ENCODE measurements at regions not wholly inside any gene's neighbourhood (a gene's known extent, or its start where the extent isn't known, plus 50 kb on each side); places are given as distances from the start of the nearest gene placed in this dataset.

GRCh38 chr18:59063300-59063906 is 76.3 kb upstream of the SEC11C start:
- TF ChIP-seq SMC3 (conservative IDR thresholded peaks at IDR 0.05; ENCODE audit: poor library complexity), result no peak
- TF ChIP-seq EP300 (conservative IDR thresholded peaks at IDR 0.05; ENCODE audit: poor library complexity, severe bottlenecking), result no peak
- TF ChIP-seq RAD21 (conservative IDR thresholded peaks at IDR 0.05), result no peak
- TF ChIP-seq MXI1 (conservative IDR thresholded peaks at IDR 0.05; ENCODE audit: poor library complexity, severe bottlenecking), result no peak
- no peak for TF ChIP-seq POLR2AphosphoS5 (IDR thresholded peaks at IDR 0.05)
- no peak for TF ChIP-seq TAF1 (IDR thresholded peaks at IDR 0.05; ENCODE audit: low read depth)
- no peak for TF ChIP-seq REST (IDR thresholded peaks at IDR 0.05; ENCODE audit: borderline replicate concordance)
- TF ChIP-seq EZH2 (IDR thresholded peaks at IDR 0.05; ENCODE audit: borderline replicate concordance, insufficient read depth, low read length, poor library complexity, severe bottlenecking), result no peak
- no peak for TF ChIP-seq CTCF (IDR thresholded peaks at IDR 0.05; ENCODE audit: poor library complexity, severe bottlenecking)
- Histone ChIP-seq H3K4me3 (ENCODE audit: low read length) (no peak overlapping the region), H3K4me2 (ENCODE audit: low read length) (no peak overlapping the region), H3K36me3 (ENCODE audit: insufficient read depth, low read length) (no peaks in the 10 kb centered on the region), H4K20me1 (ENCODE audit: insufficient read depth) (no peaks in the 10 kb centered on the region), H3K27ac (ENCODE audit: low read length) (no peak overlapping the region), H3K9ac (ENCODE audit: low read length) (no peak overlapping the region), H3K79me2 (replicated peaks; ENCODE audit: insufficient read depth, low read length) (no peaks in the 10 kb centered on the region), H3K9me3 (ENCODE audit: low read length) (no peaks in the 10 kb centered on the region), H3K27me3 (ENCODE audit: insufficient read depth, low read depth, low read length) (no peaks in the 10 kb centered on the region), H3K9me2 (ENCODE audit: insufficient read depth, low read length) (no peaks in the 10 kb centered on the region), H3F3A (ENCODE audit: insufficient read depth, low read length, poor library complexity, severe bottlenecking) (no peaks in the 10 kb centered on the region), H2AFZ (ENCODE audit: low read depth, low read length) (no peak overlapping the region)

DNA sequence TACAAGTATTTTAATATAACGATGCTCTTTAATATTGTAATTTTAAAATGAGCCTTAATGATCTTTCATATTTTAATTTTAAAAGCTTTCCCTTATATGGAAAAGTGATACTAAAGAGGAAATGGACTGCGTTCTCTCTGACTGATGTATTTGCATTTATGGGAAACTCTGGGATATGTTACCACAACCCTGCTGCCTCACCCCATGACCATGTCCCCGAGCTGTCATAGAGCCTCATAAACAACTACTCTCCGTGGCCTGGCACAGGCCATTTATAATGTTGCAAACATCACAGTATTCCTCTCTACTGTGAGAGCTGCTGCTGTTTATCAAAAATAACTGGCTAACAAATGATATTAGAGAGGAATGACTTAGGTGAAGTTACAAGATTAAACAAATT is 75.8 kb upstream of the SEC11C start:
- H3K79me2 ChIP-seq (replicated peaks; ENCODE audit: insufficient read depth, low read length), result no peaks in the 10 kb centered on the region
- H3K9ac ChIP-seq (ENCODE audit: low read length), result no peak overlapping the region
- no peak overlapping the region for H3K27ac ChIP-seq (ENCODE audit: low read length)
- TF ChIP-seq CTCF (IDR thresholded peaks at IDR 0.05; ENCODE audit: poor library complexity, severe bottlenecking), result no peak
- H3K4me2 ChIP-seq (ENCODE audit: low read length), result no peak overlapping the region
- no peaks in the 10 kb centered on the region for H3K9me3 ChIP-seq (ENCODE audit: low read length)
- H3K9me2 ChIP-seq (ENCODE audit: insufficient read depth, low read length), result no peaks in the 10 kb centered on the region
- no peaks in the 10 kb centered on the region for H4K20me1 ChIP-seq (ENCODE audit: insufficient read depth)
- no peak overlapping the region for H3K4me3 ChIP-seq (ENCODE audit: low read length)
- H3K36me3 ChIP-seq (ENCODE audit: insufficient read depth, low read length), result no peaks in the 10 kb centered on the region
- no peaks in the 10 kb centered on the region for H3K27me3 ChIP-seq (ENCODE audit: insufficient read depth, low read depth, low read length)
- H3F3A ChIP-seq (ENCODE audit: insufficient read depth, low read length, poor library complexity, severe bottlenecking), result no peaks in the 10 kb centered on the region
- no peak overlapping the region for H2AFZ ChIP-seq (ENCODE audit: low read depth, low read length)

Data from neural cell (in vitro differentiated cells).